ENCODE measurements at regions not wholly inside any gene's neighbourhood (a gene's known extent, or its start where the extent isn't known, plus 50 kb on each side); places are given as distances from the start of the nearest gene placed in this dataset.
"Not testable (repeated sequence)": the region's sequence is repeated elsewhere in the genome, so short reads cannot be mapped to it uniquely, and the experiment has no call there.

- DNase-seq: no peak
Observed at GRCh38 chr1:222054416-222054815, 312.5 kb upstream of the DUSP10 start.

DNA sequence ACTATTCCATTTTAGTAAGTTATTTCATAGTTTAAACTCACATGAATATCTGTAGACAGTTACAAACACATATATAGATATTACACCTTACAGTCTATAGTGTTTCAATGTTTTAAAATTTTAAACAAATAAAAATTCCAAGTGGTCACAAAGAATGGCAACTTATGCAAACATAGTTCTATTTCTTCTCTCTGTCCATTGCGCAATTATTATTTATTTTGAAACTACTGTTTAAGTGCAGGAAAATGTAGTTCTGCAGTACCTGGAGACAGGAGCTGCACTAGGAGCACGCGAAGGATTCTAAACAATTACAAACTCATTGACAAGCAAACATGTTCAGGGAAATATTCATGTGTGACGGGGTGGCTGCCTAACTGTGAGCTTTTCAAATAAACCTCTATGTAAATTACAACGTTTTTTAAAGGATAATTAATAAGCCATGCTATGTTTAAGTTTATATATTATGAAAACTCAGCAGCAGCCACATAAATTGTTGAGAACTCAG is 312.0 kb upstream of the DUSP10 start:
- DNase-seq: no peak

- DNase-seq: not testable (repeated sequence)
Observed at GRCh38 chr1:222051311-222051710, 309.4 kb upstream of the DUSP10 start.

- DNase-seq: not testable (repeated sequence)
Observed at GRCh38 chr1:222049661-222050060, 307.8 kb upstream of the DUSP10 start.

GRCh38 chr1:222049176-222049575 is 307.3 kb upstream of the DUSP10 start:
- no peak for DNase-seq

DNA sequence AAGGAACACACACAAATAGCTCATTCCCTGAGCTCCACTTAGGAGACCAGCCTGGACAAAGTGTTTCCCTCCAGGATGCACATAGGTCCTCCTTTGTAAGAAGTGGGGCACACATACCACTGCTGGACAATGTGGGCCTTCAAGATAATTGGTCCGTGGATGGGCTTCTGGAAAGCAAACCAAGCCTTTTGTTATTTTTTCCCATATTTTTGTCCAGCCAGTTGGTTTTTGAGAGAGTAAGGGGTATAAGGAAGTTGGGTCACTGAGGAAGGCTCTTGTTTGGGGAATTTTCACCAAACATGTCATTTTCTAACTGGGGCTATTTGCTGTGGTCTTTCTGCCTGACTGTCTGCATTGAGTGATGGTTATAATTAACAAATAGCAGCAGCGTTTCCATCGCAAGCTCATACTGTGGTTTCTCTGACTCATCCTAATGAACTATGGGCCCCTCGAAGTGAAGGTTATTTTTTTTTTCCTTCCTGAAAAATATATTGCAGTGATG is 306.3 kb upstream of the DUSP10 start:
- no peak for DNase-seq

DNA sequence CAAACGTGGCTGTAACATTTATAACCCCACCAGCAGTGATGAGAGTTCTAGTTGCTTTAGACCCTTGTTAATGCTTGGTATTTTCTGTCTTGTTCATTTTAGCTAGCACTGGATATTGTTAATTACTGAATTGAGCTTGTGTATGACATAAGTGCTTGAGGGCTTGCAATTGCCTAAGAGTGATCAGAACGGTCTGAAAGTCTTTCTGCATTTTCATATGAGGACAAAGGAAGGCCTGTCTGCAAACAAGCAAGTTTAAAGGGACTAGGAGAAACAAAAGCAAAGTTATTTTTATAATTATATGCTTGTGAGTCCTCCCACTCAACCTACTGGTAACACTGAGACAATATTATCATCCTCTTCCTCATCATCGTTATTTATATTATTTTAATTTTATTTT is 305.5 kb upstream of the DUSP10 start:
- DNase-seq: no peak

DNA sequence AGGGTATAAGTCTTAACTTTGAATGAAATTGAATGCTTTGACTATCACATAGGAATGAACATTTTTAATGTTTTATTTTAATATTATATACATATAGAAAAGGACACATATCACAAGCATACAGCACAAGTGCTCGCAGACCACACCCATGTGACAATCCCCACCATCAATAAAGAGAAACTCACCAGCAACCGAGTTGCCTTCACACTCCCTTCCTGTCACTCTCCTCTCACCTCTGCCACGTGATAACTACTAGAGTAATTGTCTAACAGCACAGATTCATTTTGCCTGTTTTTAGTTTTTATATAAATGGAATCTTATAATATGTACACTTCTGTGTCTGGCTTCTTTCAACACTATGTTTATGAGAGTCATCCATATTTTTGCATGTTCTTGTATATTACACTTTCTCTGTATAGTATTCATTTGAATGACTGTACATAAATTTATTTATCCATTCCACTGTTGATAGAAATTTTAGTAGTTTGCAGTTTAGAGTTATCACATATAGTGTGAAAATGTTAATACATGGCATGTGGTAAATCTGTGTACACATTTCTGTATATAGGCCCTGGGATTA is 304.9 kb upstream of the DUSP10 start:
- DNase-seq: no peak

GRCh38 chr1:222045786-222046185 is 303.9 kb upstream of the DUSP10 start:
- DNase-seq: no peak

DNA sequence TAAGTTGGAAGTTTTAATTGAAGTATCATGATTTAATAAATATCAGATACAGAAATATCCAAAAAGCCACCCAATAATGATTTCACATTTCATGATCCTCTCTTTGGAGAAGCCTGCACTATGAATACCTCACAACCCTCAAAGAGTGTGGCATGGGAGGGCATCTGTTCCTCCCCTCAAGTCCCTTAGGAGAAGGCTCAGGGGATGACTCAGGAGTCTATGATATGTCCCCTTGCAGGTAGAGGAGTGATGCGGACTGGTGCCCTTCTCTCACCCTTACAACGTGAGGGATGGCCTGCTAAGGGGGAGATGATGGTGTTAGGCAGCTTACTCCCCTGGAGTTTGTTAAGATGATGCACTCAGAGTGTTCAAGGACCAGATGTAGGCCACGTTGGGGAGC is 303.3 kb upstream of the DUSP10 start:
- DNase-seq: no peak

- no peak for DNase-seq
Observed at GRCh38 chr1:222043444-222044292, 301.8 kb upstream of the DUSP10 start.

GRCh38 chr1:222042120-222042519 is 300.2 kb upstream of the DUSP10 start:
- no peak for DNase-seq

GRCh38 chr1:222040955-222041354 is 299.1 kb upstream of the DUSP10 start:
- DNase-seq: no peak

DNA sequence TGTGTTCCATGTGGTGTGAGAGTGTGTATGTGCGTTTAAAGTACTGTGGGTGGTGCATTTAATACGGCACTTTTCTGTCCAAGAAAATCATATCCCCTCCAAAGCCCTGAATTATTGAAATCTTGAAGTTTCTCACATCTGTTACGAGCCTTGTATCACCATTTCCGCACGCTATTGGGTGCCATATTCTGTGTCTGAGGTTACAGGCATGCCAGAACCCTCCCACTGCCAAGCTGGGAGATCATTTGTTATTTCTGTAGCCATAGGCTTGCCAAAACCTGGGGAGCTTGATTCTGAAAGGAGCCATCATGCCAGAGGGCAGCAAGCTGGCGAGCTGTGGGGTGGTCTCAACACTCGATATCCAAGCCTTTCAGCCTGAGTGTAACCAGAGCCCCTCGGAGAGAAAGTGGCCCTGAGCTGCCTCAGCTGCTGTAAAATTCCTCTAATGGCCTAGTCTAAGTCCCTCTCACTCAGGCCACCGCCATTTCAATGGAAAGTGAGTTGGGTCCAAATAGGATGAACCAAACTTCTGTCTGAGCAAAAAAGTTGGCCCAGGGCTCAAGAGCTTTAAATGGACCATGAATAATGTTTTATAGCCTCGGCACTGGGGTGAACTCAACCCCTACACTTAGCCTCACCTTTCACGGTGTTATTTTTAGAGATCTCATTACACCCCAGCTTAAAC is 298.4 kb upstream of the DUSP10 start:
- no peak for DNase-seq

GRCh38 chr1:222038971-222039370 is 297.1 kb upstream of the DUSP10 start:
- DNase-seq: no peak

- DNase-seq: no peak
Observed at GRCh38 chr1:222037720-222038119, 295.8 kb upstream of the DUSP10 start.

DNA sequence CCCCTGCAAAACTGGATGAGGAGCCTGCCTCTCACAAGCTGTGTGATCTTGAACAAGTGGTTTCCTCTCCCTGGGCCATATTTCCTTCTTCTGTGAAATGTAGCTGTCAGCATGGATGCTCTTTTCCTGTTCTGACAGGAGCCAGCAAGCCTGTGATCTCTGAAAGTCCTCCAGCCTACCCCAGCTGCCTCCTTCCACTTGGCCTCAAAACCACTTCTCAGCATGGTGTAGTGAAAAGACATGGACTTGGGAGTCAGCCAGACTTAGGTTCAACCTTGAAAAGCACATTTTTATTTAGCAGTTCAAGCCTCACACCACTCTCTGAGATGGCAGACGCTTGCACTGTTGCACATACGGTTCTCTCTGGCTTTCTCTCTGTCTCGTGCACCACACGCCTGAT is 292.9 kb upstream of the DUSP10 start:
- DNase-seq: no peak

GRCh38 chr1:222033450-222033849 is 291.6 kb upstream of the DUSP10 start:
- DNase-seq: no peak

DNA sequence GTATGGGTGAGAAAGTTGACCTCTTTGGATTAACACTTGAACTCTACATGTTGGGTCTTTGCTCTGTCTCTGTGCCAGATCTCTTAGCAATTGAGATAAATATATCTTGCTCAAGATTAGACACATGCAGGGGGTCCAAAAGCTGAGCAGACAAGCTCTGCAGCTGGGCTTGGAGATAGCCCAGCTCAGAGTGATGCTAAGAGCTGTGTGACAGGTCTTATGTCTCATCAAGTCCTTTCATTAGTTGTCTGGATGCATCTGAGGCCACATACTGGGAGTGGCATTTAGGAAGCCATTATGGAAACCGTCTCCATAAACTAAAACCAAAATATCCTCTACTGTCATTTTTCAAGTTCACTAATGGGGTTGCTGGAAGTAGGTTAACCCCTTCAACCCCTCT is 289.4 kb upstream of the DUSP10 start:
- no peak for DNase-seq

DNA sequence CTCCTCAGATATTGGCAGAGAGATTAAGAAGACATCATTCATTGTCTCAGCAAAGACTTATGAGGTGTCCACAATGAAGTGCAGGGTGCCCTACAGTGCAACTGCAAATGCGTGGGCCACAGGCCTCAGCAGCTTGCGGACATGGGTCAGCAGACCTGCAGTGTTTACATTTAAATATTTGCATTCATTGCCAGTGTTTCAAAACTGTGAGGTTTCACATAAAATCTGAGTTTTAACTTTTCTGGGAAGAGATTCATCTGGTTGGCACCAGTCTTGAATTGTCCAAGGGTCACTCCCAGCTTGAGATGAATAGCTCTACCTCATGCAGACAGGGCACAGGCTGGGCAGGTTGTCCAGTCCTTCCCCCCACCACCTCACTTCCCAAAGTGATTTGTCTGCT is 286.8 kb upstream of the DUSP10 start:
- no peak for DNase-seq

GRCh38 chr1:222028116-222028515 is 286.2 kb upstream of the DUSP10 start:
- no peak for DNase-seq

DNA sequence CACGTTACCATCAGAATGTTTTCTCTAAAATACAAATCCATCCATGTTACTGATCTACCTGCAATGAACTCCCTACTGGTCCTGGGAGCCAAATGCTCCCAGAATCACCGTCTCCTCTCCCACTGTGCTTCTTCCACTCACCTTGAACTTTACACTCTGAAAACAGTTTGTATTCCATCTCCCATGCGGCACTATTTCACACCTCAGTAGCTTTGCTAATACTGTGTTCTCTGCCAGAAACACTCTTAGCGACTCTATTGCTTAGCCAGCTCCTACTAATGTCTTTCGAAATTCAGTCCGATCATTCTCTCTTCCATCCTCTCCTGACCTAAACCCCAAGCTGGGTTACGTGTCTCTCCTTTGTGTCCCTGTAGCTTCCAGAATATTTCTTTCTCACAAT is 284.4 kb upstream of the DUSP10 start:
- DNase-seq: no peak

DNA sequence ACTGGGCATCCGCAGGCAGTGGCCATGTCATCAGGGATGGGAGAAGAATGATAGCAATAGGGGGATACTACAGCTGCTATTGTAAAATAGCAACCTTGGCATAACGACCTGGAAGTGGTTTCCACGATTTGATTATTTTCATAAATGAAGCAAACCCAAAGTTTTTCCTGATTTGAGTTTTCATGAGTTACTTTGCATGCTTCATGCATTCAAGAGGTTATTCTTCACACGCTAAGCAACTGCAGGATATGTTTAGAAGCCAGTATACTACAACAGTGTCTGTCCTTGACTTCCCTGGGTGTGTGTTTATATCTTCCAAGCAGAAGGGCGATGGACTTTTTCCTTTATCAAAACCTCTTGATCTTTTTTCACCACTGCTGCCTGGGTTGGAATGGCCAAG is 281.1 kb upstream of the DUSP10 start:
- no peak for DNase-seq

DNA sequence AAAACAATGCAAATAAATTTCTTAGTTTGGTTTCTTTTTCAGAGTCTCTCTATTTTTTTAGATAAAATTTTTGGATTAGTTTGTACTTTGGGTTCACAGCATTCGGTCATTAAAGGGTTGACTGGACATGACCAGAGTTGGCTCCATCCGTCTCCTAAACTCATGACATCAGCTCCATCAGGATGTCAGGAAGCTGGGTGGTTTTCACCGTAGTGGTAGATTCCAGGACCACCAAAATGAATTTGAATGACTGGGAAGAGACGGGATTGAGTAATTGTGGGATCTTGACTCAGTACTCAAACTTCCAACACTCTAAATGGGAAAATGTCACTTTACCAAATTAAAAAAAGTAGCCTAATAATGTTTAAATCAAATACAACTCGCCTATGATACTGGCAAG is 279.2 kb upstream of the DUSP10 start:
- no peak for DNase-seq
